ENCODE measurements at regions not wholly inside any gene's neighbourhood (a gene's known extent, or its start where the extent isn't known, plus 50 kb on each side); places are given as distances from the start of the nearest gene placed in this dataset.
A peak's percentile ranks its signal among the peaks of the same experiment; 100 is the strongest.

- TF ChIP-seq, protein P1, sequence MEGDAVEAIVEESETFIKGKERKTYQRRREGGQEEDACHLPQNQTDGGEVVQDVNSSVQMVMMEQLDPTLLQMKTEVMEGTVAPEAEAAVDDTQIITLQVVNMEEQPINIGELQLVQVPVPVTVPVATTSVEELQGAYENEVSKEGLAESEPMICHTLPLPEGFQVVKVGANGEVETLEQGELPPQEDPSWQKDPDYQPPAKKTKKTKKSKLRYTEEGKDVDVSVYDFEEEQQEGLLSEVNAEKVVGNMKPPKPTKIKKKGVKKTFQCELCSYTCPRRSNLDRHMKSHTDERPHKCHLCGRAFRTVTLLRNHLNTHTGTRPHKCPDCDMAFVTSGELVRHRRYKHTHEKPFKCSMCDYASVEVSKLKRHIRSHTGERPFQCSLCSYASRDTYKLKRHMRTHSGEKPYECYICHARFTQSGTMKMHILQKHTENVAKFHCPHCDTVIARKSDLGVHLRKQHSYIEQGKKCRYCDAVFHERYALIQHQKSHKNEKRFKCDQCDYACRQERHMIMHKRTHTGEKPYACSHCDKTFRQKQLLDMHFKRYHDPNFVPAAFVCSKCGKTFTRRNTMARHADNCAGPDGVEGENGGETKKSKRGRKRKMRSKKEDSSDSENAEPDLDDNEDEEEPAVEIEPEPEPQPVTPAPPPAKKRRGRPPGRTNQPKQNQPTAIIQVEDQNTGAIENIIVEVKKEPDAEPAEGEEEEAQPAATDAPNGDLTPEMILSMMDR (IDR thresholded peaks at IDR 0.05; ENCODE audit: low read length, missing control alignments) = no peak
- no peak overlapping the region for H3K4me3 ChIP-seq (replicated peaks; ENCODE audit: low read depth, low read length)
- peak; percentile 30 for DNase-seq (ENCODE audit: low read depth)
Observed at GRCh38 chr4:176453079-176453478, 133.3 kb downstream of the SPCS3 start.

GRCh38 chr4:176453658-176454057 is 133.9 kb downstream of the SPCS3 start:
- no peak for DNase-seq (ENCODE audit: low read depth)
- no peak overlapping the region for H3K4me3 ChIP-seq (replicated peaks; ENCODE audit: low read depth, low read length)
- TF ChIP-seq, protein P1 (IDR thresholded peaks at IDR 0.05; ENCODE audit: low read length, missing control alignments) = no peak

- no peak for DNase-seq (ENCODE audit: low read depth)
- TF ChIP-seq, protein P1 (IDR thresholded peaks at IDR 0.05; ENCODE audit: low read length, missing control alignments) = no peak
- no peak overlapping the region for H3K4me3 ChIP-seq (replicated peaks; ENCODE audit: low read depth, low read length)
Observed at GRCh38 chr4:176464748-176465147, 145.0 kb downstream of the SPCS3 start.

DNA sequence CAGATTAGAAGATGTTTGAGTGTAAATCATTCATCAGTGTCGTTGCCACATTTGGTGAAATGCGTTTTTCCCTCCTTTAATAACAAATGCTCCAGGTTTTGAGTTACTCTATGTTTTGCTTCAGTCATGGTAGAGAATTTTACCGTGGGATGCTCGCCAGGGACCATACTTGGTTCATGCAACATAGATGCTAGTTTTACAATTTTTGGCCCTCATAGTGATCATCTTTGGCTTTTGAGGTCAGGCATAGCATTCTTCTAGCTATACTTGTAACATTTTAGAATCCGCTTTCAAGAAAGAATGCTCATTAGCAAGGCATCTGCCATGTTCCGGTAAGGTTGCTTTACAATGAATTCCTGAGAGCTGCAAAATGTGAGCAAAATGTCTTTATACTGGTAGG is 147.2 kb downstream of the SPCS3 start:
- no peak overlapping the region for H3K4me3 ChIP-seq (replicated peaks; ENCODE audit: low read depth, low read length)
- no peak for DNase-seq (ENCODE audit: low read depth)
- TF ChIP-seq, protein P1 (IDR thresholded peaks at IDR 0.05; ENCODE audit: low read length, missing control alignments) = no peak

DNA sequence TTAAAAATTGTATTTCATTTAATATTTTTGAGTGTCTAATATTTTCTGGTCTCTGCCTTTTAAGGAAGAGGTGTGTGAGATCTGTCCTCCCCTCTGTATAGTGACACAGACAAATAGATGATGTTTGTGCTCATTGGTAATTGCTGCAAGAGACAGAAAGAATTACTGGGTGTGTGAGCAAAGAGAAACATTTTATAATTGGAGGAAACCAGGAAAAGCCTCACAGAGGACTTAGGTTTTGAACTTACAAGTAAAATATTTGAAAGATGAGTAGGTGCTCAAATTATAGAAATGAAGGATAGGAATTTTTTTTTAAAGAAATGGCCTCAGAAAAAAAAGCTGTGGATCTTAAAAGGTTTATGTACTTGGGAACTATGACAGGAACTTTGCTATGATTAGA is 149.8 kb downstream of the SPCS3 start:
- TF ChIP-seq, protein P1 (IDR thresholded peaks at IDR 0.05; ENCODE audit: low read length, missing control alignments) = no peak
- H3K4me3 ChIP-seq (replicated peaks; ENCODE audit: low read depth, low read length) = no peak overlapping the region
- no peak for DNase-seq (ENCODE audit: low read depth)

- TF ChIP-seq, protein P1 (IDR thresholded peaks at IDR 0.05; ENCODE audit: low read length, missing control alignments) = no peak
- peak; percentile 76 for DNase-seq (ENCODE audit: low read depth)
- H3K4me3 ChIP-seq (replicated peaks; ENCODE audit: low read depth, low read length) = no peak overlapping the region
Observed at GRCh38 chr4:176470671-176471070, 150.9 kb downstream of the SPCS3 start.

- H3K4me3 ChIP-seq (replicated peaks; ENCODE audit: low read depth, low read length) = no peak overlapping the region
- DNase-seq (ENCODE audit: low read depth) = peak; percentile 13
- TF ChIP-seq, protein P1 (IDR thresholded peaks at IDR 0.05; ENCODE audit: low read length, missing control alignments) = no peak
Observed at GRCh38 chr4:176475067-176475466, 155.3 kb downstream of the SPCS3 start.
